Right atrium auricular region (tissue), 2 donors: ENCODE measurements at regions not wholly inside any gene's neighbourhood (a gene's known extent, or its start where the extent isn't known, plus 50 kb on each side); places are given as distances from the start of the nearest gene placed in this dataset.

ENCODE experiments used
- DNase-seq: peaks from one replicate; pipeline ENCODE4 v3.0.0-alpha.2; 2019; ENCODE audit warnings: low spot score
- H3K27ac ChIP-seq, 2 donors: fragments of 200-600 bp; sonication (generic); 1 replicate in 1 of 2; 2 replicates in 1 of 2; pipeline ENCODE4 v1.5.1; 2016 to 2019
- H3K27me3 ChIP-seq, 2 donors: fragments of 200-600 bp; sonication (generic); one replicate each; pipeline versions ENCODE4 v1.5.1 to v1.6.0; 2017 to 2019
- H3K36me3 ChIP-seq: fragments of 200-600 bp; sonication (generic); one replicate; pipeline ENCODE4 v1.5.1; 2016
- H3K4me1 ChIP-seq, 2 donors: fragments of 200-600 bp; sonication (generic); one replicate each; pipeline versions ENCODE4 v1.5.1 to v1.6.0; 2017 to 2019
- H3K4me3 ChIP-seq, 2 donors: fragments of 200-600 bp; sonication (generic); 1 replicate in 1 of 2; 2 replicates in 1 of 2; pipeline ENCODE4 v1.5.1; 2017 to 2019; ENCODE audit warnings: mild to moderate bottlenecking in 1 of 2, moderate library complexity in 1 of 2
- H3K9me3 ChIP-seq, 2 donors: fragments of 200-600 bp; sonication (generic); one replicate each; pipeline ENCODE4 v1.5.1; 2019
- TF ChIP-seq, protein P1 (sequence below), 2 donors: fragments of 200-600 bp; sonication (generic); IDR thresholded peaks; one replicate each; pipeline ENCODE4 v1.5.1; 2019; ENCODE audit warnings: antibody characterized with exemption in 2 of 2

DNA sequence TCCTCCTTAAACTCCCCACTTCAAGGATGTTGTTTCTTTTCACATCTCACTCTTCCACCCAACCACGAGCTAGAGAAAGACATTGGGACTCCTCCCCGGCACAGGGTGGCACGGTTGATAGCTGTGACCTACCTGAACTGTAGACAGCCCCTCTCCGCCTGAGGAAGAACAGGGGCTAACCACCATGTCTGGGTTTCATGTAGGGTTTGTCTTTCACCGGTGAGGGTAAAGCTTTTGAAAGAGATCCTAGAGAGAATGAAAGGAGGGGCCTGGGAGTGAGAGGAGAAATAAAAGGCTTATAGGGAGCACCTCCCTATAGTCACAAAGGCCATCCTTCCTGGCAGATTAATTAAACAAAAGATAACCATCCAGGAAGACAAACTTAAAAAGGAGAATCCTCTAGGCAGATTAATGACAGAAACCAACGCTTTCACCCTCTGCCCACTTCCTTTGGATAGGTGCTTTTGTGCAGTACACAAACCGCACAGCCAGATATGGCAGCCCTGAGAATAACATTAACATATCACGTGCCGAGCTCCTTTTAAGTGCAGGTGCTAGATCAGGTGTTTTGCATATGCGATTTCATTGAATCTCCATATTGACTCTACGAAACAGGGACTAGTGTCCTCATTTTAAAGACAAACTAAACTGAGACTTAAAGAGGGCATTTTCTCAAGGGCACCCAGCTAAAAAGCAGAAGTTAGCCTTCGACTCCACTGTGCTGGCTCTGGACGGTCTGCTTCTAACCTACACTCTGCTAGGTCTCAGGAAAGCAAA is 178.1 kb upstream of the RUNX1 start:
- Histone ChIP-seq H3K36me3 (no peaks in the 10 kb centered on the region), H3K9me3 (no peaks in the 10 kb centered on the region), H3K27ac (no peak overlapping the region), H3K4me3 (no peak overlapping the region), H3K4me1 (peaks cover 0 to 23% of the 10 kb centered on the region in 2 donors), H3K27me3 (no peaks in the 10 kb centered on the region)
- TF ChIP-seq, protein P1, sequence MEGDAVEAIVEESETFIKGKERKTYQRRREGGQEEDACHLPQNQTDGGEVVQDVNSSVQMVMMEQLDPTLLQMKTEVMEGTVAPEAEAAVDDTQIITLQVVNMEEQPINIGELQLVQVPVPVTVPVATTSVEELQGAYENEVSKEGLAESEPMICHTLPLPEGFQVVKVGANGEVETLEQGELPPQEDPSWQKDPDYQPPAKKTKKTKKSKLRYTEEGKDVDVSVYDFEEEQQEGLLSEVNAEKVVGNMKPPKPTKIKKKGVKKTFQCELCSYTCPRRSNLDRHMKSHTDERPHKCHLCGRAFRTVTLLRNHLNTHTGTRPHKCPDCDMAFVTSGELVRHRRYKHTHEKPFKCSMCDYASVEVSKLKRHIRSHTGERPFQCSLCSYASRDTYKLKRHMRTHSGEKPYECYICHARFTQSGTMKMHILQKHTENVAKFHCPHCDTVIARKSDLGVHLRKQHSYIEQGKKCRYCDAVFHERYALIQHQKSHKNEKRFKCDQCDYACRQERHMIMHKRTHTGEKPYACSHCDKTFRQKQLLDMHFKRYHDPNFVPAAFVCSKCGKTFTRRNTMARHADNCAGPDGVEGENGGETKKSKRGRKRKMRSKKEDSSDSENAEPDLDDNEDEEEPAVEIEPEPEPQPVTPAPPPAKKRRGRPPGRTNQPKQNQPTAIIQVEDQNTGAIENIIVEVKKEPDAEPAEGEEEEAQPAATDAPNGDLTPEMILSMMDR (IDR thresholded peaks at IDR 0.05): no peak
- DNase-seq: no peak

GRCh38 chr21:35226328-35226727 is 177.2 kb upstream of the RUNX1 start:
- no peaks in the 10 kb centered on the region for H3K9me3 ChIP-seq
- peak overlapping the region in 1 of 2 donors; percentile 67 for H3K27ac ChIP-seq
- no peak for DNase-seq
- H3K4me3 ChIP-seq: no peak overlapping the region
- no peaks in the 10 kb centered on the region for H3K27me3 ChIP-seq
- TF ChIP-seq, protein P1 (IDR thresholded peaks at IDR 0.05): no peak
- H3K36me3 ChIP-seq: no peaks in the 10 kb centered on the region
- H3K4me1 ChIP-seq: peaks cover 0 to 28% of the 10 kb centered on the region in 2 donors

- no peaks in the 10 kb centered on the region for H3K9me3 ChIP-seq
- no peak for DNase-seq
- peaks cover 0 to 28% of the 10 kb centered on the region in 2 donors for H3K4me1 ChIP-seq
- peak overlapping the region in 1 of 2 donors; percentile 67 for H3K27ac ChIP-seq
- H3K36me3 ChIP-seq: no peaks in the 10 kb centered on the region
- TF ChIP-seq, protein P1 (IDR thresholded peaks at IDR 0.05): no peak
- no peaks in the 10 kb centered on the region for H3K27me3 ChIP-seq
- no peak overlapping the region for H3K4me3 ChIP-seq
These were observed 176.5 kb upstream of the RUNX1 start for GRCh38 chr21:35225573-35225972.

- Histone ChIP-seq H3K27ac (no peak overlapping the region), H3K4me1 (peaks cover 0 to 28% of the 10 kb centered on the region in 2 donors)
These were observed 174.5 kb upstream of the RUNX1 start for GRCh38 chr21:35223480-35224156.

DNA sequence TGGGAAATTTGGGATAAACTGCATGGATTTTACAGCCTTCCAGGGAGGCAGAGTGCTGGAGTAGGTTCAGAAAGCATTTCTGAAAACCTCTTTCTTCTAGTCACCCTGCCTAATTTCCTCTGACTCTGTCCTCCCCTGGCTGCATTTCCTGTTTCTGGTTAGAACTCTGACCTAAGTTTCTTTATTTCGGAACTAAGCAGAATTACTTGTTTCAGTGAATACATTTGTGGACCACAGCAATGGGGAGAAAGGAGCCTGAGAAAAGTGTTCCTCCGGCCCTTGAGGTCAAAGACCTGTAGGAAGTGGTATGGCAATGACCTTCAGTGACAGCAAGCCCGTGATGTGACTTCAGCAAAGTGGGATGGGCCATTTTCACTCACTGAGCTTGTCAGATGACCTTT is 173.4 kb upstream of the RUNX1 start:
- Histone ChIP-seq H3K9me3 (no peaks in the 10 kb centered on the region), H3K27ac (peak overlapping the region in 1 of 2 donors; percentile 25), H3K4me3 (no peak overlapping the region), H3K27me3 (no peaks in the 10 kb centered on the region), H3K36me3 (no peaks in the 10 kb centered on the region), H3K4me1 (peaks cover 0 to 28% of the 10 kb centered on the region in 2 donors)
- TF ChIP-seq, protein P1 (IDR thresholded peaks at IDR 0.05): no peak
- no peak for DNase-seq

More at GRCh38 chr21:35223480-35224156, 174.5 kb upstream of the RUNX1 start:
- TF ChIP-seq, protein P1 (IDR thresholded peaks at IDR 0.05): no peak
- Histone ChIP-seq H3K9me3 (no peaks in the 10 kb centered on the region), H3K36me3 (no peaks in the 10 kb centered on the region), H3K27me3 (no peaks in the 10 kb centered on the region), H3K4me3 (no peak overlapping the region)
- no peak for DNase-seq
